ENCODE measurements at regions not wholly inside any gene's neighbourhood (a gene's known extent, or its start where the extent isn't known, plus 50 kb on each side); places are given as distances from the start of the nearest gene placed in this dataset.

- no peak for DNase-seq
These were observed 269.0 kb upstream of the PDGFD start for GRCh38 chr11:104432981-104433380.

GRCh38 chr11:104432526-104432925, 268.6 kb upstream of the PDGFD start:
- no peak for DNase-seq

- DNase-seq = no peak
These were observed 258.5 kb upstream of the PDGFD start for GRCh38 chr11:104422324-104422944.

- no peak for DNase-seq
These were observed 246.4 kb upstream of the PDGFD start for GRCh38 chr11:104410336-104410735.

GRCh38 chr11:104408630-104409029, 244.7 kb upstream of the PDGFD start:
- no peak for DNase-seq

- no peak for DNase-seq
These were observed 241.3 kb upstream of the PDGFD start for GRCh38 chr11:104405277-104405676.

GRCh38 chr11:104404231-104405175, 240.6 kb upstream of the PDGFD start:
- no peak for DNase-seq

GRCh38 chr11:104402812-104403521, 239.0 kb upstream of the PDGFD start:
- DNase-seq = no peak

GRCh38 chr11:104394508-104394907, 230.6 kb upstream of the PDGFD start:
- DNase-seq = no peak

- peak; percentile 21 for DNase-seq
These were observed 226.7 kb upstream of the PDGFD start for GRCh38 chr11:104390651-104391050.

GRCh38 chr11:104385884-104386283, 221.9 kb upstream of the PDGFD start:
- no peak for DNase-seq

GRCh38 chr11:104380358-104380757, 216.4 kb upstream of the PDGFD start:
- no peak for DNase-seq

- no peak for DNase-seq
These were observed 208.2 kb upstream of the PDGFD start for GRCh38 chr11:104372111-104372510.

GRCh38 chr11:104370478-104370877, 206.5 kb upstream of the PDGFD start:
- no peak for DNase-seq

GRCh38 chr11:104369761-104370160, 205.8 kb upstream of the PDGFD start:
- DNase-seq = no peak

GRCh38 chr11:104366321-104366734, 202.4 kb upstream of the PDGFD start:
- DNase-seq = no peak

GRCh38 chr11:104365676-104366075, 201.7 kb upstream of the PDGFD start:
- no peak for DNase-seq

- DNase-seq = no peak
These were observed 198.0 kb upstream of the PDGFD start for GRCh38 chr11:104361975-104362374.

GRCh38 chr11:104352036-104352435, 188.1 kb upstream of the PDGFD start:
- no peak for DNase-seq

GRCh38 chr11:104343578-104343977, 179.6 kb upstream of the PDGFD start:
- DNase-seq = no peak

- DNase-seq = no peak
These were observed 176.6 kb upstream of the PDGFD start for GRCh38 chr11:104340590-104340989.

GRCh38 chr11:104339380-104339831, 175.5 kb upstream of the PDGFD start:
- DNase-seq = no peak

- DNase-seq = no peak
These were observed 174.2 kb upstream of the PDGFD start for GRCh38 chr11:104338186-104338585.
